Urothelium cell line (cell line): ENCODE measurements at regions not wholly inside any gene's neighbourhood (a gene's known extent, or its start where the extent isn't known, plus 50 kb on each side); places are given as distances from the start of the nearest gene placed in this dataset.
"Not testable (repeated sequence)": the region's sequence is repeated elsewhere in the genome, so short reads cannot be mapped to it uniquely, and the experiment has no call there.

Source experiments
- DNase-seq: peaks from one replicate; pipeline ENCODE4 v3.0.0; 2011; ENCODE audit warnings: low spot score, mixed read lengths
- FAIRE-seq: peaks from 2 replicates; lab custom pipeline; 2011; peaks lifted over from hg19 to GRCh38; lab: Jason Lieb, UNC

DNA sequence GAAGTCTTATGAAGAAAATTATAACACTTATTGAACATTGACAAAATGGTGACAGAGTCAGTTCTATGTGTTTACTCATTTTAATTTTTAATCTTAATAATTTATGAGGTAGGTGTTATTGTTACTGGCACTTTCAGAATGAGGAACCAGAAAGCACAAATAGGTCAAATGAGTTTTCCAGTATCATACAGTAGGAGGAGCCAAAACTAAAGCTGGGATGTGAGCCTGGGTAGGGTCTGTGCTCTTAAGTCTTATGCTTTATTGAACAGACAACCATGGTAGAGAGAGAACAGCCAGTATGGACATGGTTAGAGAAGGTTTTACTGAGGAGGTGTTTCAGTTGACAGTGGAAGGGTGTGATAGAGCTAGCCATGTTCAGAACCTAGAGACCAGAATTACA is 775.7 kb downstream of the TMTC2 start:
- FAIRE-seq (no peak), DNase-seq (no peak)

DNA sequence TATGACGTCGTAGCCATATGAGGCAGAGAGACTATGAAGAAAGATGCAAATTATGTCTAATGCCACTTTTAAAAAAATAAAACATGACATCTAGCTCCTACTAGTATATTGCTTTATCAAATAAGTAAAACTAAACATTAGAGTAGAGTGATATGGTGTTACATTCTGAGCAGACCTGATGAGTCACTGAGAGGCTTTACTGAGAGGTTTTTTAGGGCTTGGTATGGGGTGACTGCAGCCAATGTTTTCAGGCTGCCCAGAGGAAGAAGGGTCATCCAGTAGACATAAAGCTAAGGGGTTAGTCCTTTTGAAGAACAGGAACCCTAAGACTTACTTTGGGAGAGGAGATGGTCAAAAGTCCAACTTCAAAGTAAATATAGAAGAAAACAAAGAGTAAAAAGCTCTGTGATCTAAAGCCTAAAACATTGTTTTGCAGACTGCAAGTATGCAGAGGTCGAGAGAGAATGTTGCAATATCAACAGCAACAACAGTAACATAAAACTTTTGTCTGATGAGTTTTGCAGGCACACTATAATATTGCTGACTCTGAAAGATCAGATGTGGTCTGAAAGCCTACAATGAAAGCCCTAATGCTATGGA is 774.7 kb downstream of the TMTC2 start:
- FAIRE-seq (no peak), DNase-seq (no peak)

DNA sequence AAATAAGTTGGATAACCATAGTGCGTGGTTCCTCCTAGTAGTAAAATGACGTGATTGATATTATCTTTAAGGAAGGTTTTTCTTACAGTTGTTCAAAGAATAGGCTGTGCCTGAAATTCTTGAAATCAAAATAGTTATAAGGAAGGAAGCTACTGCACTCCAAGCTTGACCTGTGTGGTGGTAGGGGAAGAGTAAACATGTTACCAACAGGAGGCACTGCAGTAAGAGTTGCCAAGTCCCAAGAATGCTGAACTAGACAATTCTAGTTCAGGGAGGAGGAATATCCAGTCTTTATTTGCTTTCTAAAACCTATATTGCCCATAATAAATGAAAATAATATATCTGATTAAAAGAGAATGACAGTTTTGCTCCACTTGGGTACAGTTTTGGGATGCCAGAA is 764.5 kb downstream of the TMTC2 start:
- DNase-seq, result no peak
- no peak for FAIRE-seq

DNA sequence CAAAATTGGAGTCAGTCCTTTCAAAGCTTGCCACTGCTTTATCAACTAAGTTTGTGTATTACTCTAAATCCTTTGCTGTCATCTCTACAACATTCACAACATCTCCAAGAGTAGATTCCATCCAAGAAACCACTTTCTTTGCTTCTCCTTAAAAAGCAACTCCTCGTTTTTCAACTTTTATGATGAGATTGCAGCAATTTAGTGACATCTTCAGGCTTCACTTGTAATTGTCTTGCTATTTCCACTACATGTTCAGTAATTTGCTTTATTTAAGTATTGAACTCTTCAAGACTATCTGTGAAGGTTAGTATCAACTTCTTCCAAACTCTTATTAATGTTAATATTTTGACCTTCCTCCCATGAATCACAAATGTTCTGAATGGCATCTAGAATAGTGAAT is 747.9 kb downstream of the TMTC2 start:
- FAIRE-seq (no peak), DNase-seq (no peak)

DNA sequence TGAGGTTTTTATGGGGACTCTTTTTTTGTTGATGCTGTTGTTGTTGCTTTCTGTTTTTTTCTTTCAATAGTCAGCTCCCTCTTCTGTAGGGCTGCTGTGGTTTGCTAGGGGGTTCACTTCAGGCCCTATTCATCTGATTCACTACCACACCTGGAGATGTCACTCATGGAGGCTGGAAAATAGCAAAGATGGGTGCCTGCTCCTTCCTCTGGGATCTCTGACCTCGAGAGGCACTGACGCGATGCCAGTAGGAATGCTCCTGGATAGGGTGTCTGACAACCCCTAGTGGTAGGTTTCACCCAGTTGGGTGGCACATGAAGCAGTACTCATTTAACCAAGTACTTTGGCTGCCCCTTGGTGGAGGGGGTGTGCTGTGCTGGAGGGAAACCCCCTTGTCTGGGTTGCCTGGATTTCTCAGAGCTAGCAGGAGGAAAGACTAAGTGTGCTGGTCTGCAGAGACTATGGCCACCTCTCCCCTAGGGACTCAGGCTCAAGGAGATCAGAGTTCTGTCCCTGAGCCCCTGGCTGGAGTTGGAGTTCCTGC is 745.5 kb downstream of the TMTC2 start:
- DNase-seq (no peak), FAIRE-seq (no peak)

DNA sequence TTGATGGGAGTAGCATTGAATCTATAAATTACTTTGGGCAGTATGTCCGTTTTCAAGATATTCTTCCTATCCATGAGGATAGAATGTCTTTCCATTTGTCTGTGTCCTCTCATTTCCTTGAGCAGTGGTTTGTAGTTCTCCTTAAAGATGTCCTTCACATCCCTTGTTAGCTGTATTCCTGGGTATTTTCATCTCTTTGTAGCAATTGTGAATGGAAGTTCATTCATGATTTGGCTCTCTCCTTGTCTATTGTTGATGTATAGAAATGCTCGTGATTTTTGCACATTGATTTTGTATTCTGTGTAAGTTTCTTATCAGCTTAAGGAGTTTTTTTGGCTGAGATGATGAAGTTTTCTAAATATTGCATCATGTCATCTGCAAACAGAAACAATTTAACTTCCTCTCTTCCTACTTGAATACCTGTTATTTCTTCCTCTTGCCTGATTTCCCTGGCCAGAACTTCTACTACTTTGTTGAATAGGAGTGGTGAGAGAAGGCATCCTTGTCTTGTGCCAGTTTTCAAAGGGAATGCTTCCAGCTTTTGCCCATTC is 741.0 kb downstream of the TMTC2 start:
- FAIRE-seq, DNase-seq: not testable (repeated sequence)

DNA sequence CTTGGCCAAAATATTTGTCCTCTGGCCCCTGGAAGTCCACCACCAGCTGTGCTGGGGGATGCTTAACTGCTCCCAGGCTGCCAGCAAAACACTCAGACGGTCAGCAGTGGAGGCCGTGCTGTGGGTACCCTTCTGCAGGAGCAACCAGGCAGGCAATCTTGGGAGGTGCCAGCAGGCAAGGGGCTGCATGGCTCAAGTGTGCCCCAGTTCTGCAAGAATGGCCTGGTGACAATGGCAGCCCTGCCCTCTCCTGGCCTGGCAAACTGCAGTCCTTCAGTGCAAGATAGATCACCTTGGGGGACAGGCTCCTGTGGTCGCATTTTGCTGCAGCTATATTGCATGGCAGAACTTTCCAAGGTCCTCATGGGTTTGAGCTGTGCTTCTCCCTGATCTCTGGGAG is 728.3 kb downstream of the TMTC2 start:
- no peak for DNase-seq
- no peak for FAIRE-seq

DNA sequence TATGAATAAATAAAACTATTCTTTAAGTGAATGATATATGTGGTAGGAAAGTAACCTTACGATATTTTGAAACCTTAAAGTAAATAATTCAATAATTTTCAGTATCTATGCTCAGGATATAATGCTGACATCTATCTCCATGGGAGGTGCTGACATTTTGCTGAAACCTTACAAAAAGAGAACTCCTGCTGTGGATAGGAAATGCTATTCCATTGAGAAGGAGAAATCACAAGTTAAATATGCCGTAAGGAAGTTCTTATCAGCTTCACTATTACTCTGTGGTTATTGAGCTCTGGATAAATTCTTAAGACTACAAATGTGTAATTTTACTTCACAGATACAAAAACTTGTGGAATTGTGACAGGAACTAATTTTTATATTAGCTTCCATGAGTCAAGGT is 722.1 kb downstream of the TMTC2 start:
- no peak for DNase-seq
- no peak for FAIRE-seq

DNA sequence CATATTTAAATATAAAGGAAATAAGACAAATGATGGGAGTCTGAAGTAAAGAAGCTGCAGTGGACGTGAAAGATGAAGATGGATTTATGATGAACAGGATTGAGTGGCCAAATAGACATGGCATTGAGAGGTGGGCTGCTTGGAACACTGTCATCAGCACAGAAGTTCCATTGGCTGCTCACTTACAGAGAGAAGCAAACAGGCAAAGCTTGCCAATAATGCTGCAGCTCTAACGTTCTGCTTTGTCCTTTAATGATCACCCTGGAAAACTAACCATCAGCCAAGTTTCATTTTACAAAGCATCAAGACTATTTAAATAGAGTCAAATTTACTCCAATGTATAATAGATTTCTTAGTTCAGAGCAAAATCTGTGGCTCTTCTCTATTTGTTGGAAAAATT is 721.4 kb downstream of the TMTC2 start:
- no peak for FAIRE-seq
- DNase-seq, result no peak

DNA sequence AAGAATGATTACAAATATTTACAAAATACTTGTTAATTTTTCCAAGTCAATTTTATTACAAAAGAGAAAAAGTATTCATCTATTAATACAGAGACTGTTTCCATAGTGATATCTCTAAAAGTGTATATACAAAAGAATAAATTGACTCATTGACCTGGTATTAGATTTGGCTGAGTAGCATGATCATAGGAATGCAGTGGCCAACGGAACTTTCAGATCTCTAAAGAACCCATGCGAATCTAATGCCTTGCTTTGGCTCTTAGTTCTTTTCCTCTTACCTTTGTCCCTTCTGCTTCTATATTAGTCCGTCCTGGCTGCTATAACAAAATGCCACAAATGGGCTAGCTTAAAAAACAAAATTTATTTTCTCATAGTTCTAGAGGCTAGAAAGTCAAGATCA is 717.8 kb downstream of the TMTC2 start:
- DNase-seq (no peak), FAIRE-seq (no peak)

DNA sequence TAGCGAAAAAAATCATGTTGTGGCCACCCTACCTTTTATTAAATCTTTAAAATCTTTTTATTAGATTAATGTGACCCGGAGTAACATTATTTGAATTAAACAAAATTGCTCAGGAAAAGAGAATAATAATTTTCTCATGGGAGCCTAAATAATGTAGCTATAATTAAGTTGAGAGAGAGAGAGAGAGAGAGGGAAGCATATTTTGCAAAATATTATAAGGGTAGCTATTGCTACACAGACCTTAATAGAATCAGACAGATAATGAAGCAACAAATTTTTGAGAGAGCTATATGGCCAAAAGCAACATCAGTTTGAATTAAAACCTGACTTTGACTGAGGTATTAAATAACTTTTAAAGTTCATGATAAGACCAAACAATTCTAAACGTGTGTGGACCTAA is 703.5 kb downstream of the TMTC2 start:
- FAIRE-seq, result no peak
- no peak for DNase-seq

DNA sequence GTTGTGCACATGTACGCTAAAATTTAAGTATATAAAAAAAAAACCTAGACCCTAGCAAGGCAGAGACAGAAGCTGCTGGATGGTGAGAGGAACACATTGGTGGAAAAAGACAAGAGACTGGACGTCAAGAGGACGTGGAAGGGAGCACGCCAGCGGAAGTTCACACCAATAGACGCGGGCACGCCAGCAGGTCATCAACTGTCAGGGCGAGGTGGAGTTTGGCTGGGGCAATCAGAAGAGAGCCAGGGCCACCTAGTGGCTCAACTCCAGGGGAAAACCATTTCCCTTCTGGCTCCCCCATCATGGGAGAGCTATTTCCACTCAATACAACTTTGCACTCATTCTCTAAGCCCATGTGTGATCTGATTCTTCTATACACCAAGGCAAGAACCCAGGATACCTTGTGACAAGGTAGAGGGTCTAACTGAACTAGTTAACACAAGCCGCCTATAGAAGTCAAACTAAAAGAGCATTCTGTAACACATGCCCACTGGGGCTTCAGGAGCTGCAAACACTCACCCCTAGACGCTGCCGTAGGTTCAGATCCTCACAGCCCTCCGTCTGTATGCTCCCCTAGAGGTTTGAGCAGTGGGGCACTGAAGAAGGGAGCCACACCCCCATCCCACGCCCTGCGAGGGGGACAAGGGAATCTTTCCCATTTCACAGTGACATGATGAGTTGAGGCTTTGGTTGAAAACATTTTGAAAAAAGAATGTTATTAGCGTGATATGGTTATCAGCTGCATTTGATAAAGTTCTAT is 702.7 kb downstream of the TMTC2 start:
- FAIRE-seq, result no peak
- DNase-seq, result peak; percentile 1

DNA sequence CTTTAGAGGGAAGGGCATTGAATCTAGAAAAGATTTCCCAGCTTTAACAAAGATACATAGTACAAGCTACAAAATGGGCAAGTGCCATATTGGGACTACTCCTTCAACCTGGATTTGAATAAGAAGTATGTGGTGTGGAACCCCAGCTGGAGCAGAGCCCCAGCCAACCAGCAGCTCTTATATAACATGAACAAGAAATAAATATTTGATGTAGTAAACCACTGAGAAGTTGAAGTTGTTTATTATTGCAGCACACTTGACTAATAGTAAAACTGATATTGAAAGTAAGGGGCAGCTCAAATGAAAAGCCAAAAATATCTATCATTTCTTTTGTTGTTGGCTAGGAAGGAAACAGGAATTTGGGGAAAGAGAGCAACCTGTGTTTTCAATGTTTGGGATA is 701.8 kb downstream of the TMTC2 start:
- DNase-seq (no peak), FAIRE-seq (no peak)

DNA sequence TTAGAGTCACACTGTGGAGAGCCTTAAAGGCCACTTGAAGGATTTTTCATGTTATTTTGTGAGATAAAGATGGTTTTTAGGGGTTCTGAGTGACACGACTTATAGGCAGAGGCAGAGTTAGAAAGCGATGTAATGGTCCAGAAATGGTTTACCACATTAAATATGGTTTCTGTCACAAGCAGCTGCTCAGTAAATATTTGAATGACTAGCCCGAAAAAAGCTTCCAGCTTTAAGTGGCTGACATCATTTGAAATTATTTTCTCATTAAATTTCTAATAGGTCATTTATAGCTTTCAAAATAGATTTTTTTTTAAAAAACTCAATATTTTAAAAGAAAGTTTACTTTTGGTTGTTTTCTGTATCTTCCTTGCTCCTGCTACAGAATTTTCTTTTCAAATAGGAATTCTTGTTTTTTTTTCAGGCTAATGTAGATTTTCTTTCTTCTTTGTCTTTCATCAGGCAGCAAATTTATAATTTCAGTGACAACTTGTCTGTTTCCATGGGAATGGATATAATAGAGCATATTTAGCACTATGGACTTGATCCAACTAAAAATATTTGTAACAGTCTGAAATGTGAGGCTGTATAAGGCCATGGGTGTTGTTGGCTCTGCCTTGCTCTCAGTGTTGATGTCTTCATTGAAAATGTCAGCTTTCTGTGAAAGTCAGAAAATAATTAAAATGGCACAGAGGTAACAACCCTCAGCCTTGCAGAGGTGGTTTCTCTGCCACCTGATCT is 700.0 kb downstream of the TMTC2 start:
- FAIRE-seq, result no peak
- no peak for DNase-seq

DNA sequence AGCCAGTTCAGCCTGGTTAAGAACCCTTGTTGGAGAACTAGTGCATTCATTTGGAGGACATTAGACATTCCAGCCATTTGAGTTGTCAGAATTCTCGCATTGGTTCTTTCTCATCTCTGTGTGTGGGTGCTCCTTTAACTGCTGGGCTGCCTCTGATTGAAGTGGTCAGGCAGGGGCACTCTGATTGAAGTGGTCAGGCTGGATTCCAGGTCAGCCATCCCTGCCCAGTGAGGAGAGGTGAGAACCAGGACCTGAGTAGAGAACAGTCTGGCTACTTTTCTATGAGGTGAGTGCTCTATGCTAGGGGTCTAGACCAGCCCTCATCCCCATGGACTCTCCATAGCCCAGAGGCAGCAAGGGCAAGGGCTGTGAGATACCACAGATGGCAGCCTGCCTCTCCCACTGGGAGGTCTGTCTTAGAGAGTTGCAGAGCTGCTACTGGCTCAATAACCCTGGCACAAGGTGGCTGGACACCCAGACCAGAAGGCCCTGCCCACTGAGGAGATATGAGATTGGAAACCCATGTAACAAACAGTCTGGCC is 691.6 kb downstream of the TMTC2 start:
- no peak for FAIRE-seq
- no peak for DNase-seq

DNA sequence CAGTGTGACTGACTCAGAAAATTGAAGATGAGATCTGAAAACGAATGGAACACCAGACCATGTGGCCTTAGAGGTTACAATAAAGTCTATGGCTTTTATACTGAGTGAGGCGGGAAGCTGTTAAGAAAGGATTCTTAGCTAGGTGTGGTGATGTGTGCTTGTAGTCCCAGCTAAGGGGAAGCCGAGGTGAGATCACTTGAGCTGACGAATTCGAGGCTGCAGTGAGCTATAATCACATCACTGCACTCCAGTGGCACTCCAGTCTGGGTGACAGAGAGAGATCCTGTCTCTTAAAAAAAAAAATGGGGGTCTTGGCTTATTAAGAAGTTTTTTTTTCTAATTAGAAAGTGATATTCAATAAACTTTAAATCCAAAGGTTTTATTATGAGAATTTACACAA is 678.6 kb downstream of the TMTC2 start:
- DNase-seq (no peak), FAIRE-seq (no peak)

DNA sequence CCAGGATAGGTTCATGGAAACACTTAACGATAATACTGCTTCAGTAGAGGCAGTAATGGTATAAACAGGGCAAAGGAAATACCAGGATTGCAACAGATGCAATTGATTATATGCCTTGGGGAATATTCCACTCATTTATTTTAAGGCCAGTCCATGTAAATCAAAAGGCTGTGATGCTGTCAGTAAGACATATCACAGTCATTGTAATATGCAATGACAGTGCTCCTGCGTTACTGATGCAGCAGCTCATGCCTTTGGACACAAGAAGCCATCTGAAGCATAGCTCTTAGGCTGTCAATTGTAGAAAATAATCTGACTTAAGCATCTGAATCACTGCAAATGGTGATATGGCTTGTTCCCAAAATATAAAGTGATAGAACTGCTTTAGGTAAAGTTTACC is 674.8 kb downstream of the TMTC2 start:
- FAIRE-seq, result no peak

DNA sequence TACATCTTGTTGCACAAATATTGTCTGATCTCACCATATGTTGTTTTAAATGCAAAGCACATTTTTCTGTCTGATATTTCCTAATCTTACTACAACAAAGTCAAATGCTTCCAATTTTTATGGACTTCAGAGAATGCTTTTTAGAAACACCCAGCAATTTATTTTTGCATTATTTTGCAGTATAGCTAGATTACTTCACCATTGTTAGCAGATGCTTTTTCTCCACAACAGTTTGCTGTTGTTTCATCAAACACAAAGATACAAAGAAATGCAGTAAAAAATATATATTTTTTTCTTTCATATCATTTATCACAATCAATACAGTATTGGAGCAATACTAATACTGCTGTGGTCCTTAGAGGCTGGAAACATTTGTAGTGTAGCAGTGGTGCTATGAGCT is 674.4 kb downstream of the TMTC2 start:
- FAIRE-seq, result no peak
- DNase-seq, result no peak

More for the DNA sequence above, 674.8 kb downstream of the TMTC2 start:
- DNase-seq, result no peak

DNA sequence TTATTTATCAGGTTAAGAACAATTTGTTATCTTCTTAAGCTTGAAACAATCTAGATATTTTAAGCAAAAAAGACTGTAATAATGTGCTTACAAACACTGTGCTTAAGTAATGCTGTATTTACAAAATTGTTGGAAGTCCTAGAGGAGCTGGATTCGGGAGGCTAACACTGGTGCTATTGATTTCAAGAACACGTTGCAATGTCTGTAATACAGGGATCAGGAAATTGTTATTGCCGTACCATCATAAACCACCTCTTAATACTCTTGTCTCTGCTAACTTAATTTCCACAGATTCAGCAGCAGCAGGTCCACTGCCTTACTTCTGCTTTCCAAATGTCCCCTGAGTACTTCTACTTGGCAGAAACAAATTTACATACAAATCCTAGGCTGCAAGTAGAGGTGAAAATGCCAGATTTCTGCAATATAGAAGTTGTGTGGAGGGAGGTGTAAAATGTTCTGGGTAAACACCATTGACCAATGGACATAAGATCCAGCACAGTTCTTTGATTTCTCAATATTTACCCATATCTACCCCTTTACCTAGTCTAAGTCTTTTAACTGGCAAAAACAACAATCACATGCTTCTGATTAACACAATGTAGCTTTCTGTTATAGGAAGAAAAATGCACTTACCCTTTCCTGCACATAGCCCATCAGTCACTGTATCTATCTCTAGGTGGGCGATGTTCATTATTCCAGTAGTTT is 663.4 kb downstream of the TMTC2 start:
- DNase-seq, result no peak
- FAIRE-seq, result no peak

DNA sequence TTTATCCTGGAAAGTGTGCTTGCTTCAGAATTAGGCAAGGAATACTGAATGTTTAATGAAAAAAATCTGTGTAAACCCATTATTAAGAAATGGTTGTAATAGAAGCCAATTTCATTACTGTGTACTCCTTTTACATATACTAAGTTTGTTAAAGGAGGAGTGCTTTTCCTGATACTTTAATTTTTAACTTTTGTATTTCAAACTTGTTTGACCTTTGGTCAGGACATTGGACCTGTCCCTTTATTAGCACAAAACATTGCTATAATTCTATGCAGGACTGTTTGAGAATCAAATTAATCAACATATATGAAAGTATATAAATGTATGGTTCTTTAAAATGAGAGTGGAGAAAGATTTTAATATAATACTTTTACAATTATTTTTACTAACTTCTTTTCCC is 659.6 kb downstream of the TMTC2 start:
- DNase-seq, result no peak
- no peak for FAIRE-seq

DNA sequence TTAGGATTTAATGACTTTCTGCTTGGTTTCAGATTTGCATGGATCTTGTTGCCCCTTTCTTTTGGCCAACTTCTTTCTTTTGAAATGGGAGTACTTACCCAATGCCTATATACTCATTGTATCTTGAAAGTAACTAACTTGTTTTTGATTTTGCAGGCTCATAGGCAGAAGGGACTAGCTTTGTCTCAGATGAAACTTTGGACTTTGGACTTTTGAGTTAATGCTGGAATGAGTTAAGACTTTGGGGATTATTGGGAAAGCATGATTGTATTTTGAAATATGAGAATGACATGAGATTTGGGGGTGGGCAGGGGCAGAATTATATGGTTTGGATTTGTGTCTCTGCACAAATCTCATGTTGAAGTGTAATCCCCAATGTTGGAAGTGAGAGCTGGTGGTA is 657.1 kb downstream of the TMTC2 start:
- DNase-seq, result no peak
- no peak for FAIRE-seq
